ENCODE measurements at regions not wholly inside any gene's neighbourhood (a gene's known extent, or its start where the extent isn't known, plus 50 kb on each side); places are given as distances from the start of the nearest gene placed in this dataset.
"Not testable (repeated sequence)": the region's sequence is repeated elsewhere in the genome, so short reads cannot be mapped to it uniquely, and the experiment has no call there.

GRCh38 chr11:71183878-71184277, 68.5 kb downstream of the SHANK2 start:
- no peak overlapping the region for H3K4me3 ChIP-seq (ENCODE audit: low read length)
- DNase-seq (ENCODE audit: low read depth, low spot score): no peak

- no peak for DNase-seq (ENCODE audit: low read depth, low spot score)
- no peak overlapping the region for H3K4me3 ChIP-seq (ENCODE audit: low read length)
Measured at GRCh38 chr11:71182791-71183677, 69.3 kb downstream of the SHANK2 start.

GRCh38 chr11:71181566-71181965, 70.8 kb downstream of the SHANK2 start:
- no peak for DNase-seq (ENCODE audit: low read depth, low spot score)
- no peak overlapping the region for H3K4me3 ChIP-seq (ENCODE audit: low read length)

GRCh38 chr11:71180694-71181470, 71.5 kb downstream of the SHANK2 start:
- H3K4me3 ChIP-seq (ENCODE audit: low read length): no peak overlapping the region

GRCh38 chr11:71179877-71180605, 72.3 kb downstream of the SHANK2 start:
- DNase-seq (ENCODE audit: low read depth, low spot score): no peak
- no peak overlapping the region for H3K4me3 ChIP-seq (ENCODE audit: low read length)

More at GRCh38 chr11:71180694-71181470, 71.5 kb downstream of the SHANK2 start:
- no peak for DNase-seq (ENCODE audit: low read depth, low spot score)

- no peak for DNase-seq (ENCODE audit: low read depth, low spot score)
- no peak overlapping the region for H3K4me3 ChIP-seq (ENCODE audit: low read length)
Measured at GRCh38 chr11:71178076-71178475, 74.3 kb downstream of the SHANK2 start.

- no peak overlapping the region for H3K4me3 ChIP-seq (ENCODE audit: low read length)
- no peak for DNase-seq (ENCODE audit: low read depth, low spot score)
Measured at GRCh38 chr11:71176812-71177211, 75.6 kb downstream of the SHANK2 start.

- DNase-seq (ENCODE audit: low read depth, low spot score): no peak
- H3K4me3 ChIP-seq (ENCODE audit: low read length): no peak overlapping the region
Measured at GRCh38 chr11:71173709-71174108, 78.7 kb downstream of the SHANK2 start.

GRCh38 chr11:71172680-71173079, 79.7 kb downstream of the SHANK2 start:
- DNase-seq (ENCODE audit: low read depth, low spot score): no peak
- H3K4me3 ChIP-seq (ENCODE audit: low read length): no peak overlapping the region

GRCh38 chr11:71171576-71171975, 80.8 kb downstream of the SHANK2 start:
- no peak for DNase-seq (ENCODE audit: low read depth, low spot score)

GRCh38 chr11:71170624-71171423, 81.6 kb downstream of the SHANK2 start:
- no peak overlapping the region for H3K4me3 ChIP-seq (ENCODE audit: low read length)
- DNase-seq (ENCODE audit: low read depth, low spot score): no peak

More at GRCh38 chr11:71171576-71171975, 80.8 kb downstream of the SHANK2 start:
- no peak overlapping the region for H3K4me3 ChIP-seq (ENCODE audit: low read length)

GRCh38 chr11:71169313-71169712, 83.1 kb downstream of the SHANK2 start:
- no peak overlapping the region for H3K4me3 ChIP-seq (ENCODE audit: low read length)
- DNase-seq (ENCODE audit: low read depth, low spot score): no peak

- not testable (repeated sequence) for DNase-seq (ENCODE audit: low read depth, low spot score); H3K4me3 ChIP-seq (ENCODE audit: low read length)
Measured at GRCh38 chr11:71167814-71168213, 84.6 kb downstream of the SHANK2 start.

- H3K4me3 ChIP-seq (ENCODE audit: low read length): no peak overlapping the region
- DNase-seq (ENCODE audit: low read depth, low spot score): no peak
Measured at GRCh38 chr11:71165771-71166170, 86.6 kb downstream of the SHANK2 start.

- no peak overlapping the region for H3K4me3 ChIP-seq (ENCODE audit: low read length)
- DNase-seq (ENCODE audit: low read depth, low spot score): no peak
Measured at GRCh38 chr11:71164621-71165020, 87.8 kb downstream of the SHANK2 start.

- no peak for DNase-seq (ENCODE audit: low read depth, low spot score)
Measured at GRCh38 chr11:71164186-71164585, 88.2 kb downstream of the SHANK2 start.

GRCh38 chr11:71163371-71163770, 89.0 kb downstream of the SHANK2 start:
- no peak for DNase-seq (ENCODE audit: low read depth, low spot score)
- no peak overlapping the region for H3K4me3 ChIP-seq (ENCODE audit: low read length)

More at GRCh38 chr11:71164186-71164585, 88.2 kb downstream of the SHANK2 start:
- H3K4me3 ChIP-seq (ENCODE audit: low read length): no peak overlapping the region

GRCh38 chr11:71158936-71159335, 93.4 kb downstream of the SHANK2 start:
- DNase-seq (ENCODE audit: low read depth, low spot score): no peak
- no peak overlapping the region for H3K4me3 ChIP-seq (ENCODE audit: low read length)

- not testable (repeated sequence) for H3K4me3 ChIP-seq (ENCODE audit: low read length); DNase-seq (ENCODE audit: low read depth, low spot score)
Measured at GRCh38 chr11:71157676-71158075, 94.7 kb downstream of the SHANK2 start.

Measured in Jurkat, Clone E6-1 (cell line).